Lower leg skin (tissue), 4 donors: ENCODE measurements at regions not wholly inside any gene's neighbourhood (a gene's known extent, or its start where the extent isn't known, plus 50 kb on each side); places are given as distances from the start of the nearest gene placed in this dataset.
"Not testable (repeated sequence)": the region's sequence is repeated elsewhere in the genome, so short reads cannot be mapped to it uniquely, and the experiment has no call there.

Experiments
- DNase-seq, 2 donors: peaks; one replicate each; pipeline ENCODE4 v3.0.0-alpha.2; 2019; ENCODE audit warnings: low spot score in 2 of 2
- H3K4me3 ChIP-seq: fragments of 200-600 bp; sonication (generic); 2 replicates; pipeline ENCODE4 v1.5.1; 2017; ENCODE audit warnings: mild to moderate bottlenecking, low read depth; ENCODE audit not compliant: poor library complexity, severe bottlenecking
- CTCF ChIP-seq, 3 donors: fragments of 450-650 bp; IDR thresholded peaks; one replicate each; pipeline ENCODE4 v1.5.1; 2016; ENCODE audit warnings: antibody characterized with exemption in 3 of 3, mild to moderate bottlenecking in 3 of 3, moderate library complexity in 2 of 3
- POLR2A ChIP-seq, 2 donors: fragments of 450-650 bp; IDR thresholded peaks; one replicate each; pipeline ENCODE4 v1.6.1; 2016 to 2017; ENCODE audit warnings: antibody characterized with exemption in 2 of 2, mild to moderate bottlenecking in 1 of 2, moderate library complexity in 1 of 2
- WGBS, 2 donors: methylation state at CpG; one replicate each; pipeline ENCODE4 v1.1.5; 2018; 5-methylcytosine and 5-hydroxymethylcytosine counted together
- intact Hi-C: fragments of 100-400 bp; cut with DNase I; formaldehyde crosslinking; loops from one replicate; pipeline ENCODE4 v1.15.0; 2023; ENCODE audit warnings: low total_unique reads

- DNase-seq, result no peak
- 57 to 69% methylated on average over 9 of the region's 9 CpGs for WGBS, 2 donors
- intact Hi-C loops, result no loop called here
- H3K4me3 ChIP-seq, result no peak overlapping the region
- TF ChIP-seq CTCF (IDR thresholded peaks at IDR 0.05) (no peak), POLR2A (IDR thresholded peaks at IDR 0.05) (no peak)
Observed at GRCh38 chr7:9029681-9030530, 596.5 kb downstream of the NXPH1 start.

- DNase-seq, result no peak
- intact Hi-C loops, result no loop called here
- TF ChIP-seq POLR2A (IDR thresholded peaks at IDR 0.05), result no peak
- 71 to 73% methylated on average over 2 of the region's 2 CpGs for WGBS, 2 donors
- H3K4me3 ChIP-seq, result no peak overlapping the region
Observed at GRCh38 chr7:9030976-9031375, 597.6 kb downstream of the NXPH1 start.

DNA sequence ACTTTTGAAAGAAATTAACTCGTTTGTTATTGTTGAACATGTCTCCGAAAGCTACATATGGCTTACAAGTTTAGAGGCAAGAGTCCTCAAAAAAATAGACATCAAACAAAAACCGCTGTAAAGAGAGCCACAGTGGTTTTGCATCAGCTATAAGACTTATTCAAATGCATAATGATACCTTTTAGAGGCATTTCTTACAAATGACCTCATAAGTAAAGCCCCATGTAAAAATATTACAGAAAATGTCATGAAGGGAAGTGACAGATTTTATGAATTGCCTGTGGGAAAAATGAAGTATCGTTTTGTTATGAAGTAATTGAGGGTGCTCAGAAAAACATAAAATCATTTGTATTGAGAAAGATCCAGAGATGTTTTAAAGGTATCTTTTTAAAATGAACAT lies 598.0 kb downstream of the NXPH1 start:
- TF ChIP-seq CTCF (IDR thresholded peaks at IDR 0.05), result no peak
- TF ChIP-seq POLR2A (IDR thresholded peaks at IDR 0.05), result no peak
- WGBS, 2 donors, result 74 to 78% methylated on average over 4 of the region's 4 CpGs
- intact Hi-C loops, result no loop called here
- no peak overlapping the region for H3K4me3 ChIP-seq
- no peak for DNase-seq

GRCh38 chr7:9036080-9036479 lies 602.7 kb downstream of the NXPH1 start:
- 39 to 46% methylated on average over 3 of the region's 3 CpGs for WGBS, 2 donors
- TF ChIP-seq POLR2A (IDR thresholded peaks at IDR 0.05), result no peak
- no peak for TF ChIP-seq CTCF (IDR thresholded peaks at IDR 0.05)
- DNase-seq, result no peak
- H3K4me3 ChIP-seq, result no peak overlapping the region
- intact Hi-C loops, result no loop called here

GRCh38 chr7:9071160-9071762 lies 637.9 kb downstream of the NXPH1 start:
- no peak for DNase-seq
- WGBS, 2 donors, result 38 to 57% methylated on average over 4 of the region's 4 CpGs
- no peak overlapping the region for H3K4me3 ChIP-seq
- TF ChIP-seq POLR2A (IDR thresholded peaks at IDR 0.05), result no peak
- TF ChIP-seq CTCF (IDR thresholded peaks at IDR 0.05), result no peak
- intact Hi-C loops, result no loop called here

GRCh38 chr7:9075774-9076173 lies 642.4 kb downstream of the NXPH1 start:
- 50 to 69% methylated on average over 1 of the region's 1 CpG for WGBS, 2 donors
- DNase-seq, H3K4me3 ChIP-seq, intact Hi-C loops: not testable (repeated sequence)
